ENCODE measurements at regions not wholly inside any gene's neighbourhood (a gene's known extent, or its start where the extent isn't known, plus 50 kb on each side); places are given as distances from the start of the nearest gene placed in this dataset.
"Not testable (repeated sequence)": the region's sequence is repeated elsewhere in the genome, so short reads cannot be mapped to it uniquely, and the experiment has no call there.

- TF ChIP-seq, protein P1, sequence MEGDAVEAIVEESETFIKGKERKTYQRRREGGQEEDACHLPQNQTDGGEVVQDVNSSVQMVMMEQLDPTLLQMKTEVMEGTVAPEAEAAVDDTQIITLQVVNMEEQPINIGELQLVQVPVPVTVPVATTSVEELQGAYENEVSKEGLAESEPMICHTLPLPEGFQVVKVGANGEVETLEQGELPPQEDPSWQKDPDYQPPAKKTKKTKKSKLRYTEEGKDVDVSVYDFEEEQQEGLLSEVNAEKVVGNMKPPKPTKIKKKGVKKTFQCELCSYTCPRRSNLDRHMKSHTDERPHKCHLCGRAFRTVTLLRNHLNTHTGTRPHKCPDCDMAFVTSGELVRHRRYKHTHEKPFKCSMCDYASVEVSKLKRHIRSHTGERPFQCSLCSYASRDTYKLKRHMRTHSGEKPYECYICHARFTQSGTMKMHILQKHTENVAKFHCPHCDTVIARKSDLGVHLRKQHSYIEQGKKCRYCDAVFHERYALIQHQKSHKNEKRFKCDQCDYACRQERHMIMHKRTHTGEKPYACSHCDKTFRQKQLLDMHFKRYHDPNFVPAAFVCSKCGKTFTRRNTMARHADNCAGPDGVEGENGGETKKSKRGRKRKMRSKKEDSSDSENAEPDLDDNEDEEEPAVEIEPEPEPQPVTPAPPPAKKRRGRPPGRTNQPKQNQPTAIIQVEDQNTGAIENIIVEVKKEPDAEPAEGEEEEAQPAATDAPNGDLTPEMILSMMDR (conservative IDR thresholded peaks at IDR 0.05): no peak
- no peak overlapping the region for H3K27ac ChIP-seq
Measured at GRCh38 chr4:164239433-164239832, 514.5 kb upstream of the SMIM31 start.

DNA sequence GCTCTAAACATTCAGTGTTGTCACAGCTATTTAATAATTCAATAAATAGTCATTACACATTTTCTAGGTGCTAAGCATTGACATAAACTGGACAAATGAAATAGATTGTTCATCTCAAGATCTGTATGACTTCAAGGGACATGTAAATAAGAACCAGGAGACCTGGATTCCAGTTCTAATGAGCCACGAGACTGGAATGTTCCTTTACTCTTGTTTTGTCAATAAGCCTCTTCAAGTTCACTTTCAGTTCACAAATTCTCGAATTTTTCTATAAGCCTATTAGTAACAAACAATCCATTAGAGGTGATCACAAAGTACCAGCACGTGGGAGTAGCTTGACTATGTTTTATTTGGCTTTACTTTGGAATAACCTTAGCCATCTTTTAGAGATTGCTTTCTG is 514.0 kb upstream of the SMIM31 start:
- TF ChIP-seq, protein P1 (conservative IDR thresholded peaks at IDR 0.05): no peak
- H3K27ac ChIP-seq: no peak overlapping the region

- TF ChIP-seq, protein P1 (conservative IDR thresholded peaks at IDR 0.05): no peak
- H3K27ac ChIP-seq: no peak overlapping the region
Measured at GRCh38 chr4:164251257-164251656, 502.7 kb upstream of the SMIM31 start.

GRCh38 chr4:164252286-164252685 is 501.6 kb upstream of the SMIM31 start:
- no peak overlapping the region for H3K27ac ChIP-seq
- TF ChIP-seq, protein P1 (conservative IDR thresholded peaks at IDR 0.05): no peak

DNA sequence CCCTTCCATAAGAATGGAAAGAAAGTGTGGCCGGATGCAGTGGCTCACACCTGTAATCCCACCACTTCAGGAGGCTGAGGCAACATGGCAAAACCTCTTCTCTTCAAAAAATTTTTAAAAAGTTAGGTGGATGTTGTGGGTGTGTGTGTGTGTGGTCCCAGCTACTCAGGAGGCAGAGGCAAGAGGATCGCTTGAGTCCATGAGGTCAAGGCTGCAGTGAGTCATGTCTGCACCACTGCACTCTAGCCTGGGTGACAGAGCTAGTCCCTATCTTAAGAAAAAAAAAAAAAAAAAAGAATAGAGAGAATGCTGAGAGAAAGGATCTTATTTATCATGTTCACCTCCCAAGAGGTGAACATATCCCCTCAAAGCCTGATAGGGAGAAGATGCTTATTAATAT is 492.1 kb upstream of the SMIM31 start:
- H3K27ac ChIP-seq: no peak overlapping the region
- TF ChIP-seq, protein P1 (conservative IDR thresholded peaks at IDR 0.05): no peak

- not testable (repeated sequence) for H3K27ac ChIP-seq
Measured at GRCh38 chr4:164262508-164262907, 491.4 kb upstream of the SMIM31 start.

GRCh38 chr4:164277414-164277813 is 476.5 kb upstream of the SMIM31 start:
- H3K27ac ChIP-seq: not testable (repeated sequence)

DNA sequence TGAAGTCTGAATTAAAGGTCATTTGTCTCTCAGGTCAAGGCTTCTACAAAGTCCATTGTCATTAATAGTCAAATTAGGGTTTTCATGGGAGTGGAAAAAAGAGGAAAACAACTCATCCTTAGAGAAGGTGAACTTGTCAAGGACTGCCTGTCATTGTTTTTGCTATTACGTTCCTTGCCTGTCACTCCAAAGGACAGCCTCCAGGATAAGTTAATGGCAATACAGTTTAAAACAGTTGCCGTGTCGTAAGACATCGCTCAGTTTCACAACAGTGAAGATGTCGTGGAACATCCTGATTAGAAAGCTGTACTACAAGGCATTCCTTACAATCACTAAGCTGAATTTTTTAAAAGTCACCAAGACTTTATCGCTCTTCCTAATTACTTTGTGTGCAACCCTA is 466.8 kb upstream of the SMIM31 start:
- TF ChIP-seq, protein P1 (conservative IDR thresholded peaks at IDR 0.05): no peak
- no peak overlapping the region for H3K27ac ChIP-seq

DNA sequence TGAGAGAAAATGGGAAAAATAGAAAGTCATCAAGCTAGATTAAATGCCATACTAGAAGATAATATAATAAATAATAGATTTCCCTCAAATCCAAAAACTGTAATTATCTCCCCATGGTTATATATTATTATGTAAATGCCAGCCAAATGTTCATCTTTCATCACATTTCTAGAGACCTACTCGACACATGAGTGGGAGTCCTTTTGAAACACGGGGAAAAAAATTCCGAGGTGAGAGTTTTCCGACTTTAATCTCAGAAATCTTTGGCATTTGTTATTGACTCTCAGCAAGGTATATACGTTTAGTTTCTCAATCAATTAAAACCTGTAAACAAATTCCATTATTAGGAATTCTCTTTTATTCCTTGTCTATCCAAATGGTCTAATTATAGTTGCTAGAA is 465.4 kb upstream of the SMIM31 start:
- TF ChIP-seq, protein P1 (conservative IDR thresholded peaks at IDR 0.05): no peak
- H3K27ac ChIP-seq: no peak overlapping the region

Measured in VCaP (cell line).